Esophagus muscularis mucosa (tissue), 3 donors: ENCODE measurements at regions not wholly inside any gene's neighbourhood (a gene's known extent, or its start where the extent isn't known, plus 50 kb on each side); places are given as distances from the start of the nearest gene placed in this dataset.

Source experiments
- CTCF ChIP-seq, 3 experiments: fragments of 200-600 bp in 2 of 3; fragments of 450-650 bp in 1 of 3; sonication (generic) in 2 of 3; IDR thresholded peaks; one replicate each; pipeline ENCODE4 v1.5.1; 2017 to 2019; ENCODE audit warnings: antibody characterized with exemption in 3 of 3, mild to moderate bottlenecking in 2 of 3, moderate library complexity in 1 of 3
- POLR2AphosphoS5 ChIP-seq, 2 donors: sonication (generic); formaldehyde crosslinking; IDR thresholded peaks; one replicate each; pipeline ENCODE4 v1.6.1; 2017; ENCODE audit warnings: antibody characterized with exemption in 2 of 2

GRCh38 chr17:72365857-72366414 is 245.1 kb downstream of the SOX9 start:
- TF ChIP-seq POLR2AphosphoS5 (IDR thresholded peaks at IDR 0.05), result no peak
- TF ChIP-seq CTCF (IDR thresholded peaks at IDR 0.05), result no peak
